ENCODE measurements at regions not wholly inside any gene's neighbourhood (a gene's known extent, or its start where the extent isn't known, plus 50 kb on each side); places are given as distances from the start of the nearest gene placed in this dataset.

DNA sequence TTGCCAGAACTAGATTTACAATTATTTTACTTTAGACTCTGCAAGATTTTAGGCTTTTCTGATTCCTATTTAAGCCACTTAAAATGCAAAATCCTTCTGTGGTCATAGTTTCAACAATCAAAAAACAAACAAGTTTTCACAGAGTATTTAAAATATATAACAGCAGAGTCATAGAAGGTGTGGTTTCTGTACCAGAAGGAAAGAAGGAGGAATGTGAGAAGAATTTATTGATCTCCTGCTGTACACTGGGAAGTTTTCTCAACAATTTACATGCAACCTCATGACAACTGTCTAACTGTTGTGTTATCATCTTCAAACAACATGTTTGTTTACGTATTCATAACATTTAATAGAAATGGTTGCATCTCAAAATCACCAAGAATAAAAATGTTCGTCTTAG lies 102.3 kb upstream of the CEP126 start:
- H2BK120ac ChIP-seq (ENCODE audit: low read depth, low read length): no peak overlapping the region
- H2AFZ ChIP-seq (replicated peaks; ENCODE audit: low read length, poor library complexity): no peak overlapping the region
- WGBS, 2 experiments (ENCODE audit: extremely low coverage in 2 of 2, insufficient read length in 1 of 2): no CpG with 5 or more reads among the region's 2 CpGs
- H3K4me2 ChIP-seq (ENCODE audit: low read depth, low read length): no peak overlapping the region
- DNase-seq (no peak), ATAC-seq (ENCODE audit: low read depth) (peak; percentile 44)
- H2AK5ac ChIP-seq (ENCODE audit: low read depth, low read length): no peak overlapping the region
- no peak overlapping the region for H3K4me3 ChIP-seq (ENCODE audit: insufficient read depth, low read depth, low read length)
- no peak overlapping the region for H4K5ac ChIP-seq (ENCODE audit: low read depth, low read length)
- dilution Hi-C loops (cut with HindIII; ENCODE audit: low sequenced_read_pairs, unreplicated experiment) (no loop called here), in situ Hi-C loops (cut with MboI; ENCODE audit: low sequenced_read_pairs) (no loop called here), intact Hi-C loops (cut with micrococcal nuclease) (no loop called here)
- no peaks in the 10 kb centered on the region for H4K20me1 ChIP-seq (ENCODE audit: insufficient read depth, low read length)
- BruUV-seq (replicated peaks): no TSS peak
- no peak overlapping the region for H3K4ac ChIP-seq (ENCODE audit: low read depth, low read length)
- no peak overlapping the region for H3K18ac ChIP-seq (ENCODE audit: low read depth, low read length)
- no peak overlapping the region for H2BK15ac ChIP-seq (ENCODE audit: low read depth, low read length)
- CTCF ChIA-PET: no interaction called here
- no peaks in the 10 kb centered on the region for H3K79me1 ChIP-seq (ENCODE audit: low read depth in 1 of 2, low read length in 2 of 2)
- no peak overlapping the region for H3K23ac ChIP-seq (ENCODE audit: low read depth, low read length)
- H4K8ac ChIP-seq (ENCODE audit: low read depth in 2 of 2, low read length in 2 of 2): no peak overlapping the region
- no peak overlapping the region for H2BK20ac ChIP-seq (ENCODE audit: low read depth, low read length)
- H3K9me3 ChIP-seq (ENCODE audit: control insufficient read depth, insufficient read depth, low read length): no peaks in the 10 kb centered on the region
- H2AK9ac ChIP-seq (replicated peaks; ENCODE audit: low read depth, low read length, poor library complexity): no peak overlapping the region
- H3K27ac ChIP-seq (ENCODE audit: insufficient read depth, low read length): no peak overlapping the region
- H2BK5ac ChIP-seq (ENCODE audit: low read depth, low read length, poor library complexity, severe bottlenecking): no peak overlapping the region
- no peak overlapping the region for H4K91ac ChIP-seq (ENCODE audit: insufficient read depth, low read depth, low read length)
- no peak overlapping the region for H3K14ac ChIP-seq (replicated peaks; ENCODE audit: low read depth, low read length)
- no peak overlapping the region for H3K9ac ChIP-seq (ENCODE audit: low read depth, low read length)
- H3K56ac ChIP-seq (ENCODE audit: extremely low read depth, insufficient read depth, low read length): no peak overlapping the region
- no peaks in the 10 kb centered on the region for H3K27me3 ChIP-seq (ENCODE audit: control insufficient read depth, insufficient read depth, low read length)
- TF ChIP-seq RAD21 (IDR thresholded peaks at IDR 0.05; ENCODE audit: low read length) (no peak), CHD1 (IDR thresholded peaks at IDR 0.05; ENCODE audit: low read depth, low read length) (no peak), MAFK (IDR thresholded peaks at IDR 0.05; ENCODE audit: low read depth, low read length) (no peak), RCOR1 (IDR thresholded peaks at IDR 0.05; ENCODE audit: insufficient replicate concordance, low read length) (no peak), RFX5 (IDR thresholded peaks at IDR 0.05; ENCODE audit: low read depth, low read length) (no peak), MXI1 (IDR thresholded peaks at IDR 0.05; ENCODE audit: borderline replicate concordance, low read depth, low read length) (no peak), BHLHE40 (IDR thresholded peaks at IDR 0.05; ENCODE audit: low read depth, low read length) (no peak), POLR2A (IDR thresholded peaks at IDR 0.05; ENCODE audit: low read depth, low read length) (no peak), MAZ (IDR thresholded peaks at IDR 0.05; ENCODE audit: borderline replicate concordance, low read depth, low read length) (no peak), NFE2L2 (IDR thresholded peaks at IDR 0.05; ENCODE audit: low read depth, low read length) (no peak), SMC3 (IDR thresholded peaks at IDR 0.05; ENCODE audit: low read depth, low read length) (no peak), CEBPB (IDR thresholded peaks at IDR 0.05; ENCODE audit: low read depth, low read length) (no peak), FOS (IDR thresholded peaks at IDR 0.05; ENCODE audit: low read depth, low read length) (no peak)
- TF ChIP-seq, protein P1, sequence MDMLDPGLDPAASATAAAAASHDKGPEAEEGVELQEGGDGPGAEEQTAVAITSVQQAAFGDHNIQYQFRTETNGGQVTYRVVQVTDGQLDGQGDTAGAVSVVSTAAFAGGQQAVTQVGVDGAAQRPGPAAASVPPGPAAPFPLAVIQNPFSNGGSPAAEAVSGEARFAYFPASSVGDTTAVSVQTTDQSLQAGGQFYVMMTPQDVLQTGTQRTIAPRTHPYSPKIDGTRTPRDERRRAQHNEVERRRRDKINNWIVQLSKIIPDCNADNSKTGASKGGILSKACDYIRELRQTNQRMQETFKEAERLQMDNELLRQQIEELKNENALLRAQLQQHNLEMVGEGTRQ (IDR thresholded peaks at IDR 0.05; ENCODE audit: low read depth, low read length): no peak
- TF ChIP-seq, protein P2, sequence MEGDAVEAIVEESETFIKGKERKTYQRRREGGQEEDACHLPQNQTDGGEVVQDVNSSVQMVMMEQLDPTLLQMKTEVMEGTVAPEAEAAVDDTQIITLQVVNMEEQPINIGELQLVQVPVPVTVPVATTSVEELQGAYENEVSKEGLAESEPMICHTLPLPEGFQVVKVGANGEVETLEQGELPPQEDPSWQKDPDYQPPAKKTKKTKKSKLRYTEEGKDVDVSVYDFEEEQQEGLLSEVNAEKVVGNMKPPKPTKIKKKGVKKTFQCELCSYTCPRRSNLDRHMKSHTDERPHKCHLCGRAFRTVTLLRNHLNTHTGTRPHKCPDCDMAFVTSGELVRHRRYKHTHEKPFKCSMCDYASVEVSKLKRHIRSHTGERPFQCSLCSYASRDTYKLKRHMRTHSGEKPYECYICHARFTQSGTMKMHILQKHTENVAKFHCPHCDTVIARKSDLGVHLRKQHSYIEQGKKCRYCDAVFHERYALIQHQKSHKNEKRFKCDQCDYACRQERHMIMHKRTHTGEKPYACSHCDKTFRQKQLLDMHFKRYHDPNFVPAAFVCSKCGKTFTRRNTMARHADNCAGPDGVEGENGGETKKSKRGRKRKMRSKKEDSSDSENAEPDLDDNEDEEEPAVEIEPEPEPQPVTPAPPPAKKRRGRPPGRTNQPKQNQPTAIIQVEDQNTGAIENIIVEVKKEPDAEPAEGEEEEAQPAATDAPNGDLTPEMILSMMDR (conservative IDR thresholded peaks at IDR 0.05; ENCODE audit: low read depth, low read length): no peak
- TF ChIP-seq, protein P3, sequence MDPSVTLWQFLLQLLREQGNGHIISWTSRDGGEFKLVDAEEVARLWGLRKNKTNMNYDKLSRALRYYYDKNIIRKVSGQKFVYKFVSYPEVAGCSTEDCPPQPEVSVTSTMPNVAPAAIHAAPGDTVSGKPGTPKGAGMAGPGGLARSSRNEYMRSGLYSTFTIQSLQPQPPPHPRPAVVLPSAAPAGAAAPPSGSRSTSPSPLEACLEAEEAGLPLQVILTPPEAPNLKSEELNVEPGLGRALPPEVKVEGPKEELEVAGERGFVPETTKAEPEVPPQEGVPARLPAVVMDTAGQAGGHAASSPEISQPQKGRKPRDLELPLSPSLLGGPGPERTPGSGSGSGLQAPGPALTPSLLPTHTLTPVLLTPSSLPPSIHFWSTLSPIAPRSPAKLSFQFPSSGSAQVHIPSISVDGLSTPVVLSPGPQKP (IDR thresholded peaks at IDR 0.05; ENCODE audit: borderline replicate concordance, low read depth, low read length): no peak
- POLR2A ChIA-PET (ENCODE audit: unreplicated experiment): no interaction called here
- no peaks in the 10 kb centered on the region for H3K36me3 ChIP-seq (ENCODE audit: control insufficient read depth, insufficient read depth, low read length)
- peaks cover 3% of the 10 kb centered on the region for H3K4me1 ChIP-seq (ENCODE audit: control insufficient read depth, insufficient read depth, low read length)
- H3K9me1 ChIP-seq (ENCODE audit: insufficient read depth, low read length): peaks cover 2% of the 10 kb centered on the region; the same call in 1 of the 2 replicates

Data from IMR-90 (cell line).